Endothelial cell of umbilical vein (primary cell): ENCODE measurements at regions not wholly inside any gene's neighbourhood (a gene's known extent, or its start where the extent isn't known, plus 50 kb on each side); places are given as distances from the start of the nearest gene placed in this dataset.

Experiments
- BruUV-seq: library from RNA; stranded (reverse); fragments of 400-500 nt; replicated peaks from 2 replicates; lab custom pipeline; 2021; lab: Mats Ljungman, UMichigan
- CTCF ChIA-PET: fragments of 300-600, 350-600 bp; sonication (Branson Sonifier 250); formaldehyde crosslinking; loops from one replicate; lab custom pipeline; 2021; ENCODE audit warnings: antibody characterized with exemption, inconsistent platforms; lab: Charles Lee
- POLR2A ChIA-PET: fragments of 300-600, 350-600 bp; sonication (Branson Sonifier 250); formaldehyde crosslinking; loops from one replicate; lab custom pipeline; 2021; ENCODE audit warnings: antibody characterized with exemption, inconsistent platforms; lab: Charles Lee
- DNase-seq: peaks from one replicate; pipeline ENCODE4 v3.0.0-alpha.2; 2011; ENCODE audit warnings: low read depth, low spot score
- FAIRE-seq: peaks from 2 replicates; lab custom pipeline; 2011; peaks lifted over from hg19 to GRCh38; lab: Jason Lieb, UNC
- H2AFZ ChIP-seq: 2 replicates; pipeline ENCODE4 v1.6.0; 2012; ENCODE audit warnings: low read depth, low read length, control low read depth, inconsistent platforms
- H3K27ac ChIP-seq: 2 replicates; pipeline ENCODE4 v1.5.1; 2011; ENCODE audit warnings: low read depth, mild to moderate bottlenecking, control low read depth, low read length, moderate library complexity; ENCODE audit not compliant: insufficient read depth
- H3K27me3 ChIP-seq, 2 experiments: 2 replicates each; pipeline versions ENCODE4 v1.6.0 to v1.6.1; 2011; ENCODE audit warnings: low read length in 2 of 2, mixed read lengths in 1 of 2; ENCODE audit not compliant: control insufficient read depth in 2 of 2, insufficient read depth in 2 of 2
- H3K36me3 ChIP-seq, 2 experiments: 2 replicates in 1 of 2; 3 replicates in 1 of 2; pipeline ENCODE4 v1.5.1; 2011; ENCODE audit warnings: low read length in 2 of 2, mild to moderate bottlenecking in 1 of 2, moderate library complexity in 1 of 2; ENCODE audit not compliant: control insufficient read depth in 2 of 2, insufficient read depth in 2 of 2; ENCODE audit errors: extremely low read depth in 1 of 2
- H3K4me1 ChIP-seq: 3 replicates; pipeline ENCODE4 v1.5.1; 2011; ENCODE audit warnings: mild to moderate bottlenecking, low read length; ENCODE audit not compliant: control insufficient read depth, insufficient read depth; ENCODE audit errors: extremely low read depth
- H3K4me2 ChIP-seq: 2 replicates; pipeline ENCODE4 v1.6.1; 2011; ENCODE audit warnings: low read length, control low read depth, mixed read lengths; ENCODE audit not compliant: insufficient read depth
- H3K4me3 ChIP-seq, 3 experiments: fragments of 200-600 bp in 1 of 3; sonication (generic), shearing (Covaris generic) in 1 of 3; replicated peaks in 1 of 3; 2 replicates each; pipeline ENCODE4 v1.5.1; 2011 to 2016; ENCODE audit warnings: control low read depth in 3 of 3, low read length in 3 of 3, mild to moderate bottlenecking in 2 of 3, inconsistent platforms in 1 of 3, low read depth in 1 of 3, moderate library complexity in 1 of 3; ENCODE audit not compliant: insufficient read depth in 1 of 3
- H3K79me2 ChIP-seq: 2 replicates; pipeline ENCODE4 v1.6.0; 2012; ENCODE audit warnings: low read length, inconsistent platforms; ENCODE audit not compliant: control insufficient read depth, insufficient read depth
- H3K9ac ChIP-seq: replicated peaks from 2 replicates; pipeline ENCODE3; 2011; ENCODE audit warnings: low read length, control low read depth; ENCODE audit not compliant: insufficient read depth; ENCODE audit errors: extremely low read depth
- H3K9me1 ChIP-seq: replicated peaks from 3 replicates; pipeline ENCODE4 v1.6.0; 2011; ENCODE audit warnings: mild to moderate bottlenecking, low read length; ENCODE audit not compliant: control insufficient read depth, insufficient read depth; ENCODE audit errors: extremely low read depth
- H3K9me3 ChIP-seq: replicated peaks from 2 replicates; pipeline ENCODE4 v1.5.1; 2012; ENCODE audit warnings: low read length, inconsistent platforms; ENCODE audit not compliant: control insufficient read depth, insufficient read depth
- H4K20me1 ChIP-seq: replicated peaks from 2 replicates; pipeline ENCODE3; 2011; ENCODE audit warnings: mild to moderate bottlenecking, low read length; ENCODE audit not compliant: control insufficient read depth, insufficient read depth; ENCODE audit errors: extremely low read depth
- EZH2 ChIP-seq: IDR thresholded peaks from 2 replicates; pipeline ENCODE4 v1.6.1; 2012; ENCODE audit warnings: borderline replicate concordance, low read depth, mild to moderate bottlenecking, moderate library complexity, low read length, inconsistent platforms; ENCODE audit not compliant: severe bottlenecking
- FOS ChIP-seq: IDR thresholded peaks from 2 replicates; pipeline ENCODE4 v1.6.1; 2011; ENCODE audit warnings: mild to moderate bottlenecking, low read length, moderate library complexity, borderline replicate concordance; ENCODE audit not compliant: insufficient read depth
- GATA2 ChIP-seq: IDR thresholded peaks from 2 replicates; pipeline ENCODE4 v1.7.0; 2011; ENCODE audit warnings: low read depth, mild to moderate bottlenecking, moderate library complexity, mixed read lengths, low read length; ENCODE audit not compliant: insufficient read length, insufficient read depth
- JUN ChIP-seq: IDR thresholded peaks from 2 replicates; pipeline ENCODE4 v1.6.1; 2011; ENCODE audit warnings: borderline replicate concordance, low read depth; ENCODE audit not compliant: insufficient read length, insufficient read depth
- MYC ChIP-seq: IDR thresholded peaks from one replicate; pipeline ENCODE4 v1.6.1; 2011; ENCODE audit warnings: mild to moderate bottlenecking, low read depth, low read length
- POLR2A ChIP-seq: IDR thresholded peaks from 2 replicates; pipeline ENCODE4 v1.6.1; 2012; ENCODE audit warnings: low read depth, mild to moderate bottlenecking, control low read depth, low read length
- POLR2AphosphoS5 ChIP-seq: IDR thresholded peaks from 2 replicates; pipeline ENCODE4 v1.6.1; 2012; ENCODE audit warnings: low read depth, mild to moderate bottlenecking, control low read depth, low read length, moderate library complexity; ENCODE audit not compliant: insufficient read depth
- dilution Hi-C: fragments of 300-500 bp; cut with MboI; formaldehyde crosslinking; loops from one replicate; pipeline ENCODE4 v1.15.0; 2019; ENCODE audit warnings: low sequenced_read_pairs; ENCODE audit not compliant: extremely low pct_ligation_motif_present
- intact Hi-C: fragments of 100-400 bp; cut with micrococcal nuclease; formaldehyde crosslinking; loops from one replicate; pipeline ENCODE4 v1.10.0; 2022
- TF ChIP-seq, protein P1 (sequence below): IDR thresholded peaks from 2 replicates; pipeline ENCODE4 v1.6.1; 2011; ENCODE audit not compliant: insufficient read depth, insufficient read length
- TF ChIP-seq, protein P2 (sequence below), 2 donors: IDR thresholded peaks; 1 replicate in 1 of 2; 2 replicates in 1 of 2; pipeline ENCODE4 v1.5.1; 2011; ENCODE audit warnings: low read length in 2 of 2, mild to moderate bottlenecking in 2 of 2, moderate library complexity in 2 of 2, control low read depth in 1 of 2, inconsistent platforms in 1 of 2, low read depth in 1 of 2; ENCODE audit not compliant: insufficient read depth in 1 of 2; ENCODE audit errors: extremely low read depth in 1 of 2

DNA sequence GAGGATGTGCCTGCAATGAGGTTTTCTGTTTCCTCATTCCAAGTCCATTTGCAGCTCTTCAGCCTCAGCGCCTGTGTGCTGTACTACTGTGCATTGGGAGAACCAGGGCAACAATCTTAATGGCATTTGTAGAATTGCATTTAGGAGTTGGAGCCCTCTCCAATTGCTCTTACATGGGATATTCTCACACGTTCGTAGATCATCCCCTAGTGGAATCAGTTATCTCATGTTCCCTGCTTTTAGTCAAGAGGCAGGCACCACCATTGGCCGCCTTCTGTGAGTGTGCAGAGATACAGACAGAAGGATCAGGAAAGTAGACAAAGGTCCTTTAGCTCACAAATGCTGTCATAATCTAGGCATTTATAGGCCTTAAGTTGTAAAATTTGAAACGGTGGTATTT, 84.2 kb upstream of the RGS17 start:
- ChIA-PET CTCF (interaction anchor here (1.0 to 1.3 kb wide), 2 partner anchors 13 to 183 kb away, joined by 3 read pairs; no protein-coding TSS in a partner anchor), POLR2A (no interaction called here)
- Histone ChIP-seq H4K20me1 (no peaks in the 10 kb centered on the region), H3K4me3 (no peak overlapping the region), H3K27ac (no peak overlapping the region), H3K36me3 (no peaks in the 10 kb centered on the region), H3K9me3 (no peaks in the 10 kb centered on the region), H3K4me1 (no peaks in the 10 kb centered on the region), H3K9ac (no peak overlapping the region), H3K9me1 (no peaks in the 10 kb centered on the region), H3K79me2 (no peaks in the 10 kb centered on the region), H2AFZ (no peak overlapping the region), H3K27me3 (peaks cover 0 to 6% of the 10 kb centered on the region in 2 experiments), H3K4me2 (no peak overlapping the region)
- intact Hi-C loops, result no loop called here
- BruUV-seq, result no TSS peak
- FAIRE-seq (no peak), DNase-seq (no peak)
- dilution Hi-C loops, result no loop called here
- TF ChIP-seq, protein P1, sequence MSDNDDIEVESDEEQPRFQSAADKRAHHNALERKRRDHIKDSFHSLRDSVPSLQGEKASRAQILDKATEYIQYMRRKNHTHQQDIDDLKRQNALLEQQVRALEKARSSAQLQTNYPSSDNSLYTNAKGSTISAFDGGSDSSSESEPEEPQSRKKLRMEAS, result no peak
- TF ChIP-seq, protein P2, sequence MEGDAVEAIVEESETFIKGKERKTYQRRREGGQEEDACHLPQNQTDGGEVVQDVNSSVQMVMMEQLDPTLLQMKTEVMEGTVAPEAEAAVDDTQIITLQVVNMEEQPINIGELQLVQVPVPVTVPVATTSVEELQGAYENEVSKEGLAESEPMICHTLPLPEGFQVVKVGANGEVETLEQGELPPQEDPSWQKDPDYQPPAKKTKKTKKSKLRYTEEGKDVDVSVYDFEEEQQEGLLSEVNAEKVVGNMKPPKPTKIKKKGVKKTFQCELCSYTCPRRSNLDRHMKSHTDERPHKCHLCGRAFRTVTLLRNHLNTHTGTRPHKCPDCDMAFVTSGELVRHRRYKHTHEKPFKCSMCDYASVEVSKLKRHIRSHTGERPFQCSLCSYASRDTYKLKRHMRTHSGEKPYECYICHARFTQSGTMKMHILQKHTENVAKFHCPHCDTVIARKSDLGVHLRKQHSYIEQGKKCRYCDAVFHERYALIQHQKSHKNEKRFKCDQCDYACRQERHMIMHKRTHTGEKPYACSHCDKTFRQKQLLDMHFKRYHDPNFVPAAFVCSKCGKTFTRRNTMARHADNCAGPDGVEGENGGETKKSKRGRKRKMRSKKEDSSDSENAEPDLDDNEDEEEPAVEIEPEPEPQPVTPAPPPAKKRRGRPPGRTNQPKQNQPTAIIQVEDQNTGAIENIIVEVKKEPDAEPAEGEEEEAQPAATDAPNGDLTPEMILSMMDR (IDR thresholded peaks at IDR 0.05; ENCODE audit: extremely low read depth in 1 of 2, insufficient read depth in 1 of 2, low read depth in 1 of 2, low read length in 2 of 2), result no peak
- TF ChIP-seq EZH2 (no peak), POLR2AphosphoS5 (no peak)

DNA sequence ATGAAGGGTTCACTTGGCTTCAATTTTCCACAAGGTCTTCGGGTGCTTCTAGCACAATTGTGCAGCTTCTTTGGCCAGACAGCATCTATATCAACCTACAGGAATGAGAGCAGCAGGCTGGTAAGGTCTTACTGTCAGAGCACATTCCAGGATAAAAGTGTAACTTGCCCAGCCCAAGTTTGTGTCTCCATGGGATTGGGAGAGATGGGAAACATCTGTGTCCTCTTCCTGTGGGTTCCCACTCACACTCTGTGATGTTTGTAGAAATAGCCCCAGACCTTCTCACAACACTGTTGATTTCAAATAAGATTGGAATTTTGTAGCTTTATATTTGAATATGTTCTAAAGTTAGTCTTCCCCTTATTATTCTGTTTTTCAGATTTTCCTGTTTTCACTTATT, 83.4 kb upstream of the RGS17 start:
- BruUV-seq, result no TSS peak
- no peaks in the 10 kb centered on the region for H4K20me1 ChIP-seq
- peaks cover 4% of the 10 kb centered on the region for H3K4me1 ChIP-seq
- no peaks in the 10 kb centered on the region for H3K79me2 ChIP-seq
- ChIA-PET POLR2A (no interaction called here), CTCF (interaction anchor here (1.0 to 1.3 kb wide), 2 partner anchors 12 to 182 kb away, joined by 3 read pairs; no protein-coding TSS in a partner anchor)
- no peak overlapping the region for H3K27ac ChIP-seq
- no peaks in the 10 kb centered on the region for H3K9me1 ChIP-seq
- intact Hi-C loops, result no loop called here
- no peak overlapping the region for H3K4me3 ChIP-seq
- TF ChIP-seq, protein P1, result no peak
- TF ChIP-seq GATA2 (no peak), MYC (no peak), JUN (no peak), EZH2 (no peak), POLR2AphosphoS5 (no peak), POLR2A (no peak), FOS (no peak)
- TF ChIP-seq, protein P2 (IDR thresholded peaks at IDR 0.05; ENCODE audit: extremely low read depth in 1 of 2, insufficient read depth in 1 of 2, low read depth in 1 of 2, low read length in 2 of 2), result no peak
- peaks cover 0 to 6% of the 10 kb centered on the region in 2 experiments for H3K27me3 ChIP-seq
- H3K9me3 ChIP-seq, result no peaks in the 10 kb centered on the region
- no peaks in the 10 kb centered on the region for H3K36me3 ChIP-seq
- dilution Hi-C loops, result no loop called here
- no peak overlapping the region for H2AFZ ChIP-seq
- FAIRE-seq (no peak), DNase-seq (no peak)
- no peak overlapping the region for H3K9ac ChIP-seq
- no peak overlapping the region for H3K4me2 ChIP-seq
